Pancreas (tissue), 10 donors: ENCODE measurements at regions not wholly inside any gene's neighbourhood (a gene's known extent, or its start where the extent isn't known, plus 50 kb on each side); places are given as distances from the start of the nearest gene placed in this dataset.

Source experiments
- ATAC-seq, 4 donors: fragments of 200-7000 bp; cut with Tn5 transposase; one replicate each; pipeline versions ENCODE4 v1.8.0 to v1.9.1; 2020; ENCODE audit warnings: mild to moderate bottlenecking in 4 of 4, moderate library complexity in 4 of 4
- DNase-seq, 6 donors: peaks; one replicate each; pipeline ENCODE4 v3.0.0-alpha.2; 2020
- FAIRE-seq: peaks from 2 replicates; lab custom pipeline; 2012; peaks lifted over from hg19 to GRCh38; lab: Jason Lieb, UNC
- H3K27ac ChIP-seq, 4 donors: fragments of 200-600 bp; sonication (generic); 1 replicate in 3 of 4; 2 replicates in 1 of 4; pipeline versions ENCODE4 v1.5.0 to v1.8.0; 2020
- H3K27me3 ChIP-seq, 4 donors: fragments of 200-600 bp; one replicate each; pipeline ENCODE4 v1.8.0; 2021
- H3K36me3 ChIP-seq, 3 donors: fragments of 200-600 bp; sonication (generic) in 1 of 3; one replicate each; pipeline versions ENCODE4 v1.5.0 to v1.8.0; 2020 to 2021
- H3K4me1 ChIP-seq, 3 donors: fragments of 200-600 bp; one replicate each; pipeline ENCODE4 v1.8.0; 2021
- H3K4me3 ChIP-seq, 4 donors: fragments of 200-600 bp; sonication (generic) in 2 of 4; one replicate each; pipeline versions ENCODE4 v1.5.0 to v1.8.0; 2020 to 2021
- H3K9me3 ChIP-seq, 4 donors: fragments of 200-600 bp; one replicate each; pipeline ENCODE4 v1.8.0; 2021
- CTCF ChIP-seq, 4 donors: fragments of 200-600 bp; sonication (generic) in 3 of 4; IDR thresholded peaks; one replicate each; pipeline versions ENCODE4 v1.5.0 to v1.8.0; 2021; ENCODE audit warnings: antibody characterized with exemption in 4 of 4
- WGBS, 2 donors: extraction: QIAGEN DNeasy Blood & Tissue Kit; methylation state at CpG; one replicate each; pipeline ENCODE4 v1.1.7; 2013; 5-methylcytosine and 5-hydroxymethylcytosine counted together
- intact Hi-C, 3 donors: fragments of 100-400 bp; cut with DNase I; formaldehyde crosslinking; loops; one replicate each; pipeline versions ENCODE4 v1.11.1 to v1.14.2; 2022
- donor health status: healthy with polysubstance abuse.
- donor health status: DM: no; HTN: no; CAD: no; lungs with moderate emphysema.
- donor health status: DM: no; HTN: no; CAD: no.
- donor health status: control.
- donor health status: control.
- donor health status: Bipolar disorder and iron deficiency.
- donor health status: DM: yes; HTN: yes; CAD: no.
- donor health status: DM: no; HTN: no; CAD: no.
- donor health status: DM: no; HTN: no; CAD: no.
- donor health status: DM: yes; HTN: yes; CAD: no.

GRCh38 chr18:38619129-38619528 lies 1053.5 kb upstream of the CELF4 start:
- intact Hi-C loops: no loop called here
- TF ChIP-seq CTCF (IDR thresholded peaks at IDR 0.05): no peak
- no peak for ATAC-seq

GRCh38 chr18:38616306-38616705 lies 1050.7 kb upstream of the CELF4 start:
- no peaks in the 10 kb centered on the region for H3K27me3 ChIP-seq
- TF ChIP-seq CTCF (IDR thresholded peaks at IDR 0.05): no peak
- H3K4me3 ChIP-seq: no peak overlapping the region
- H3K9me3 ChIP-seq: no peaks in the 10 kb centered on the region
- DNase-seq (no peak), ATAC-seq (no peak), FAIRE-seq (no peak)
- intact Hi-C loops: no loop called here
- H3K4me1 ChIP-seq: no peaks in the 10 kb centered on the region
- 62 to 76% methylated on average over 4 of the region's 4 CpGs for WGBS, 2 donors
- H3K27ac ChIP-seq: no peak overlapping the region
- no peaks in the 10 kb centered on the region for H3K36me3 ChIP-seq

More at GRCh38 chr18:38619129-38619528, 1053.5 kb upstream of the CELF4 start:
- DNase-seq (no peak), FAIRE-seq (no peak)
- Histone ChIP-seq H3K27me3 (no peaks in the 10 kb centered on the region), H3K9me3 (no peaks in the 10 kb centered on the region), H3K4me1 (no peaks in the 10 kb centered on the region), H3K27ac (no peak overlapping the region), H3K4me3 (no peak overlapping the region), H3K36me3 (no peaks in the 10 kb centered on the region)

DNA sequence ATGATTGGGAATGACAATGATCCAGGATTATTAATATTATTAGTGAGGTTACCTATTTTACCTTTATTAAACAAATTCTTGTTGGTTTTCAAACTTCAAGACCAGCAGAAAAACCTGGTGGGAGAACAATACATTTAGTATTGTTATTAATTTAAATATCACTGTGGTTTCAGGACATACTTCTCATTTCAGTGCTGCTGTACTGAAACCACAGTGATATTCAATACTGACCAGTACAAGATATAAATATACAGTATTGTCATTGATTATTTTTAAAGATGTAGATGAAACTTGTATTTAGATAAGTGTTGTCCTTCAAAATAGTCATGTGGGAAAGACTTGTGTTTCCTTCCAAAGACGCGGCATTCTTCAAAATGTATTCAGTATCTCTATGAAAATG lies 1047.3 kb upstream of the CELF4 start:
- no peaks in the 10 kb centered on the region for H3K4me1 ChIP-seq
- no peaks in the 10 kb centered on the region for H3K36me3 ChIP-seq
- no peak overlapping the region for H3K4me3 ChIP-seq
- 80 to 95% methylated on average over 2 of the region's 2 CpGs for WGBS, 2 donors
- no peak for FAIRE-seq
- ATAC-seq: no peak
- no peaks in the 10 kb centered on the region for H3K27me3 ChIP-seq
- no peaks in the 10 kb centered on the region for H3K9me3 ChIP-seq
- intact Hi-C loops: no loop called here
- DNase-seq: no peak
- H3K27ac ChIP-seq: no peak overlapping the region
- TF ChIP-seq CTCF (IDR thresholded peaks at IDR 0.05): no peak

DNA sequence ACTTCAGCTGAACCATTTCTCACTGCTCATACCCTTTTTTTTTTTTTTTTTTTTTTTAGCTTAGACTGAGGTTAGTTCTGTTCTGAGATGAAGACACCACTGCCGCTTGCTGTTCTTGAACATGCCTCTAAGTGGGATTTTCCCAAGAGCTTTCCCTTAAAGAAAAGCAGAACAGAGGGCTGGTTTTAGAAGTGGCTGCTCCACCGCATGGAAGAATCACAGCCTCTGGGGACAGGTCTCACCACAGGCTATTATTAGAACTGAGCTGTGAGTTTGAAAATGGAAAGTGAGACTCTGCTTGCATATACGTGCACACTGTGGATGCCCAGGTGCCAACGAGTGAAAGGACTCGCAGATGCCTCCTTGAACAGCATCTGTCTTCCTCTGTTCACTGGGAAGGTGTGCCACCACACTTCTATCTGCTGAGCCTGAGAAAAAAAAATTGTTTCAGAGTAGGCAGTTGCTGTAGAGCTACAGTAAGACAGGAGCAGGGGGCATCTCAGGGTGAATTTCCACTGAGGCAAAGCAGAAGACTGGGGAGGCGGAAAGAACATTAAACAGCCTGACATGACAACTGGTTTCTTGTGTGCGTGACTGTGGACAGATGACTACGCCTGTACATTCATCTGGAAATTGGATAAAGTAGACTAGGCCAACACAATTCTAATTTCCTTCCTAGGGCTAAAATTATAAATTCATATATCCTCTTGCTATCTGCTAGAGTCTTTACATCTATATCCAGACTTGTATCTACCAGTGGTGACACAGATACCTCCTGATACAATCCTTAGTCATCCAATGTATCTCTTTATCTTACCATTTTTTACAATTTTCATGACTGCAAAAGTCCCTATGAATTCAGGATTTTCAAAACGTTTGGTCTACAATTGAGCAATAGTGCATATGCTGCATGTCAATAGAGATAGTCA lies 1045.7 kb upstream of the CELF4 start:
- TF ChIP-seq CTCF (IDR thresholded peaks at IDR 0.05): no peak
- Histone ChIP-seq H3K4me3 (no peak overlapping the region), H3K9me3 (no peaks in the 10 kb centered on the region), H3K36me3 (no peaks in the 10 kb centered on the region), H3K4me1 (no peaks in the 10 kb centered on the region), H3K27ac (no peak overlapping the region), H3K27me3 (no peaks in the 10 kb centered on the region)
- intact Hi-C loops: no loop called here
- FAIRE-seq (no peak), DNase-seq (no peak), ATAC-seq (no peak)
- WGBS, 2 donors: 63 to 77% methylated on average over 9 of the region's 9 CpGs

GRCh38 chr18:38606841-38607240 lies 1041.2 kb upstream of the CELF4 start:
- no peak overlapping the region for H3K4me3 ChIP-seq
- TF ChIP-seq CTCF (IDR thresholded peaks at IDR 0.05): no peak
- WGBS, 2 donors: 66 to 68% methylated on average over 2 of the region's 2 CpGs
- DNase-seq (no peak), FAIRE-seq (no peak), ATAC-seq (no peak)
- H3K9me3 ChIP-seq: no peaks in the 10 kb centered on the region
- no peaks in the 10 kb centered on the region for H3K4me1 ChIP-seq
- intact Hi-C loops: no loop called here
- H3K27me3 ChIP-seq: no peaks in the 10 kb centered on the region
- H3K27ac ChIP-seq: no peak overlapping the region
- H3K36me3 ChIP-seq: no peaks in the 10 kb centered on the region
